SJCRH30 (cell line): ENCODE measurements at regions not wholly inside any gene's neighbourhood (a gene's known extent, or its start where the extent isn't known, plus 50 kb on each side); places are given as distances from the start of the nearest gene placed in this dataset.

ENCODE experiments used
- DNase-seq, 2 experiments: peaks; one replicate each; pipeline ENCODE4 v3.0.0-alpha.2; 2015 to 2020
- H3K27ac ChIP-seq: fragments of 250-450 bp; sonication (Bioruptor Pico); 2 replicates; pipeline ENCODE4 v1.5.1; 2020; ENCODE audit warnings: mild to moderate bottlenecking, moderate library complexity
- H3K27me3 ChIP-seq: fragments of 250-450 bp; sonication (Bioruptor Pico); 2 replicates; pipeline ENCODE4 v1.5.1; 2020; ENCODE audit warnings: mild to moderate bottlenecking, moderate library complexity
- H3K36me3 ChIP-seq: fragments of 250-450 bp; sonication (Bioruptor Pico); 2 replicates; pipeline ENCODE4 v1.5.1; 2020; ENCODE audit warnings: mild to moderate bottlenecking, moderate library complexity
- H3K4me1 ChIP-seq: fragments of 250-450 bp; sonication (Bioruptor Pico); 2 replicates; pipeline ENCODE4 v1.5.1; 2020; ENCODE audit warnings: mild to moderate bottlenecking, moderate library complexity
- H3K4me3 ChIP-seq: fragments of 250-450 bp; sonication (Bioruptor Pico); 2 replicates; pipeline ENCODE4 v1.5.1; 2020; ENCODE audit warnings: mild to moderate bottlenecking, moderate library complexity
- H3K9me3 ChIP-seq: fragments of 250-450 bp; sonication (Bioruptor Pico); replicated peaks from 2 replicates; pipeline ENCODE4 v1.5.1; 2020; ENCODE audit warnings: mild to moderate bottlenecking, moderate library complexity

DNA sequence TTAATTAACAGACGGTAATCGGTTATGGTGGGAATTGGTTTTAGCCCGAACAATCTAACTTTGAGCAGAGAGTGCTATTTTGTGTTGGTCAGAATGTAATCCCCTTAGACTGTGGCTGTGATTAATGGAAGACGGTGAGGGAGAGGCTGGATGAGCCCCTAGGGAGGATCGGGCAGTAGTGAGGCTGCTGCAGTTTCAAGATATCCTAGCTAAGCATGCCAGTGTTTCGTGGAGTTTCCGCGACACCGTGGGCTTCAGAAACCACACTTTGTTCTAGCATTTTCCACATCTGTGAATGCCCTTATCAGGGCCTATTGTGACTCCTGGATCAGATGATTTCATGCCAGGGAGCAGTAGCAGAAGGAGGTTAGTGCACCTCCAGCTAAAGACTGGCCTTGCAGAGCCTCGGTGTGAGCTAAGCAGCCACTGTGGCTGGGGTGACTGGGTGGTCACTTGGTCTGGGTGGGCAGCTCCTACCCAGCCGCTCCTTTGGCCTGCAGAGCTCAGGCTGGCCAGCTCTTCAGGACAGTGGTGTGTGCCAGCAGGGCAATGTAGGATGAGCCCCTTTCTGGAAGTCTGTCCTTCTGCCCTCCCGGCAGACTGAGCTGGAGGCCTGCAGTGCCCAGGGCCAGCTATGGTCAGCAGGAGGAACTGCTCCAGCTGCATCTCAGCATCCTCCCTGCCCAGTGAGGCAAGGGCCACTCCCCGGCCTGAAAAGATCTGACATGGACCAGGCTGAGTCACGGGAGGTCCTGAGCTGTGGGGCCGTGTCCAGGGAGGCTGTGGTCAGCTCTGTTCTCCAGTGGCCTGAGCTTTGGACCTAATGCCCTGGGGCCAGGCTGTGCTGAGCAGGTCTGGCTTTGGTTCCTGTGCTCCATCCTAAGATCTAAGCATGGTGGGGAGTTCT is 142.6 kb upstream of the GPC1 start:
- Histone ChIP-seq H3K4me3 (no peak overlapping the region), H3K27me3 (peaks cover 5% of the 10 kb centered on the region; the same call in 1 of the 2 replicates), H3K27ac (no peak overlapping the region), H3K36me3 (no peaks in the 10 kb centered on the region), H3K9me3 (no peaks in the 10 kb centered on the region), H3K4me1 (peaks cover 20% of the 10 kb centered on the region)
- no peak for DNase-seq

DNA sequence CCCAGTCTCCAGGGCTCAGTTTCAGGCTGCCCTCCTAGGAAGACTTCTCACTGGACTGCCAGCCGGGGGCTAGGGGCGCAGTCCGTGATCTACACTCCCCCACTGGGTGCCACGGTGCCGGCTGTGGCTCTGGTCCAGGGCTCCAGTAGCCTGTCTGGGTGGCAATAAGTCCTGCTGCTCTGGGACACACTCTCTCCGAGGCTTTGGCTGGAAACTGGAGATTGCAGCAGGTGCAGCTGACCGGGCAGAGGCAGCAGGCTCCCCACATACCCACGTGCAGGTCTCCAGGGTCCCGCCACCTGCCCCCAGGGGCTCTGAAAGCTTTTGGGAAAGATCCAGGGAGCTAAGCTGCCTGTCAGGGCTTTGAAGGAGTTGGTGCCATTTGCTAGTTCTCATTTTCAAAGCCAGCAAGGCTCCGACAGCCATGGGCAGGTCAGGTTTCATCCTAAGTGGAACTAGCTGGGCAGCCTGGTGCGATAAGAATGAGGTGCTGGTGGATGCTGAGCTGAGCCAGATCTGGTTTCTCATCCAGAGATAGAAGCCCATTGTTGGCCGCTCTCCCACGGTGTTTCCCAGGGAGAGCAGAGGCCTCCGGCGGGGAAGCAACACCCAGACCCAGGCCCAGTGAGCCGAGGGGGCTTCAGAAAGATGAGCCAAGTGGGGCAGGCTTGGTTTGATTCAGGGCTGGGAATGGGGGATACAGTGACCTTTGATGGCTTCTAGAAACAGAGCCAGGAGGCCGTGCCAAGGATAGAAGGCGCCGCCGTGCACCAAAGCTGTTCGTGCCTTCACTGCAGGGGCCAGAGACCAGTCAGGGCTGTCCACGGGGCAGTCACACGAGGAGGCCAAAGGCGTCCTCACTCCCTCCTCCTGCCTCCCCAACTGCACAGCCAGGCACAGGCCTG is 141.7 kb upstream of the GPC1 start:
- no peak overlapping the region for H3K4me3 ChIP-seq
- DNase-seq = peak; percentile 92 to 97
- peaks cover 5% of the 10 kb centered on the region; the same call in 1 of the 2 replicates for H3K27me3 ChIP-seq
- H3K36me3 ChIP-seq = no peaks in the 10 kb centered on the region
- no peak overlapping the region for H3K27ac ChIP-seq
- peaks cover 20% of the 10 kb centered on the region for H3K4me1 ChIP-seq
- no peaks in the 10 kb centered on the region for H3K9me3 ChIP-seq

DNA sequence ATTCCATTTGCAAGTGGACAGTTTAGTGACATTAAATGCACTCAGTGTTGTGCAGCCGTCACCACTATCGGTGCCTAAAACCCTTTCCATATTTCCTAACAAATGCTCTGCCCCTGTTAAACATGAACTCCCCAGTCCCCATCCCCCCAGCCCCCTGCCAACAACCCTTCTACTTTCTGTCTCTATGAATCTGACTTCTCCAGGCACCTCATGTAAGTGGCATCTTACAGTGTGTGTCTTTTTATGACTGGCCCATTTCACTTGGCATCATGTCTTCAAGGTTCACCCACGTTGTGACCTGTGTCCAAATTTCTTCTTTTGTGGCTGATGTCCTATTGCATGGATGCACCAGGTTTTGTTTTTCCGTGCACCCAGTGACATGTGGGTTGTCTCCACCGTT is 140.9 kb upstream of the GPC1 start:
- Histone ChIP-seq H3K36me3 (no peaks in the 10 kb centered on the region), H3K9me3 (no peaks in the 10 kb centered on the region), H3K27me3 (peaks cover 5% of the 10 kb centered on the region; the same call in 1 of the 2 replicates), H3K4me1 (peaks cover 22% of the 10 kb centered on the region), H3K27ac (no peak overlapping the region), H3K4me3 (no peak overlapping the region)
- no peak for DNase-seq

DNA sequence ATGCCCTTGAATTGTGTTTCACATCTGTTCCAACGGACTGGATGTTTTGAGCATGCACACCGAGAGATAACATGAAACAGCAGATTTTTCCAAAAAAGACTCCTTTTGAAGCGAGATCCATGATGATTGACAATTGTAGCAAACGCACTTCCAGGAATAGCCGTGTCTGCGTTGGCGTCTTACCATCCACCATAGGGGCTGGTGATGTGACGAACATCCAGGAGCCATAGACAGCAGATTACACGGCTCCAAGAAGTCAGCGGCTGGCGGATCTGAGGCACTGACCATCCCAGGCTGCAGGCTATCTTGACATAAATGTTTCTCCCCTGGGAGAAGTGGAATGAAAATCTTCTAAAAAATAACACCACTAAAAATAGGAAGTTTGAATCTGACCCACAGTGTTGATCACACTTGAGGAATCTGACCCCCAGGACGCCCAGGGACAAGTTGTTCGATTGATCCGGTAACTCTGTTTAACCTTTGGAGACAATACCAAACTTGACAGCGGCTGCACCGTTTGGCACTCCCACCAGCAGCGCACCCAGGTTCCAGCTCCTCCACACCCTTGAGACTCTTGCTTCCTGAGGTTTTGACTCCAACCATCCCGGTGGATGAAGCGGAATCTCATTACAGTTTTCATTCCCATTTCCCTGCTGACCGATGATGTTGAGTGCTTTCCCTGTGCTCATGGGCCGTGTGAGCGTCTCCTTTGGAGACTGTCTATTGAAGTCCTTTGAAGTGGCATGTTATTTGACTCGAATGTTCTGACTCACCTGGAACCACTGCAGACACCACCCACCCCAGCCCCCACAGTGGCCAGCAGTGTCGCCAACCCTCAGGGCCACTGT is 140.0 kb upstream of the GPC1 start:
- Histone ChIP-seq H3K4me3 (no peak overlapping the region), H3K36me3 (no peaks in the 10 kb centered on the region), H3K4me1 (peaks cover 29% of the 10 kb centered on the region), H3K9me3 (no peaks in the 10 kb centered on the region), H3K27me3 (peaks cover 5% of the 10 kb centered on the region; the same call in 1 of the 2 replicates), H3K27ac (no peak overlapping the region)
- no peak for DNase-seq

DNA sequence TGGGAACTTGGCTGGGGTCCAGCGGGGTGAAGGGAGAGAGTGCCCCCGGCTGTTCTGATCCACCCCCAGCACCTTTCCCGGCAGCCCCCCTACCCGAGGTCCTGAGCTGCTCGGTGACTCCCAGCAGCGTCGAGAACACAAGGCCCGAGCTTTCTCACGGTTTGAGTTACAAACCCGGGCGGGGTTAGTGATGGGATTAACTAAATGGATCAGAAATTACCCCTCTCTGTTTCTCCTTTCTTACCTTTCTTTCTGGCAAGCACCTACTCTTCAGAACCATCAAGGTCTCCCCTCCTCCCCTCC is 139.4 kb upstream of the GPC1 start:
- no peaks in the 10 kb centered on the region for H3K36me3 ChIP-seq
- peaks cover 35% of the 10 kb centered on the region for H3K4me1 ChIP-seq
- no peak for DNase-seq
- H3K4me3 ChIP-seq = no peak overlapping the region
- H3K27me3 ChIP-seq = peaks cover 1% of the 10 kb centered on the region; the same call in 1 of the 2 replicates
- no peaks in the 10 kb centered on the region for H3K9me3 ChIP-seq
- no peak overlapping the region for H3K27ac ChIP-seq

DNA sequence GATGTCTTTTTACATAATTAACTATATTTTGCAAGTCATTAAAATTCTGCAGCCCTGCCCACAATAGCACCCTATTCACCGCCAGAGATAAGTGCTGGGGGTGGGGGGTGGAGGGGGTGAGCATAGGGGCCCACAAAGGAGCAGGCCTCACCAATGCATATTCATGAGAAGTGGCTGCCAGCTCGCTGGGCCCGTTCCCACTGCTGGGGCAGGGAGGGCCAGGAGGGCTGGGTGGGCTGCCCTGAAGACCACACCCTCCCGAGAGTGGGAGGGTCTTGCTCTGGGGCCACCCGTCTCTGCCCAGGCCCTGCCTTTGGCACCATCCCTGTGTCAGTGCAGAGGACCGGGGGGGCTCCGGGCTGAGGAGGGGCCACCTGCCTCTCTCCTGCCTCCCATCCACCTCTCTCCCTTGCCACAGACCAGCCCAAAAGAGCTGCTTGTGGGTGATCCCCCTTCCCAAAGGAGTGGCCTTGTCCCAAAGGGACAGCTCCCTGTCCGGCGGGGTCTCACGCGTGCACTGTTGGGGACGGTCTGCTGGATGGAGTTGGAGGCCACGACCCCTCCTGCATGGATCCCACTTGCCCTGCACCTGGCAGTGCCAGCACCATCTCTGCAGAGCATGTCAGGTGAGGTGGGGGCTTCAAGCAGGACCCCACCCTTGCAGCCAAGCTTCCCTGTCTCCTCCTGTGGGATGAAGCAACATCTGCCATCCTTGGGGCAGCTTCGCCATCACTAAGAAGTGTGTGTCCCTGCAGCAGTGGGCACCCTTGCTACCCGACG is 138.8 kb upstream of the GPC1 start:
- H3K27ac ChIP-seq = no peak overlapping the region
- peaks cover 35% of the 10 kb centered on the region for H3K4me1 ChIP-seq
- DNase-seq = no peak

DNA sequence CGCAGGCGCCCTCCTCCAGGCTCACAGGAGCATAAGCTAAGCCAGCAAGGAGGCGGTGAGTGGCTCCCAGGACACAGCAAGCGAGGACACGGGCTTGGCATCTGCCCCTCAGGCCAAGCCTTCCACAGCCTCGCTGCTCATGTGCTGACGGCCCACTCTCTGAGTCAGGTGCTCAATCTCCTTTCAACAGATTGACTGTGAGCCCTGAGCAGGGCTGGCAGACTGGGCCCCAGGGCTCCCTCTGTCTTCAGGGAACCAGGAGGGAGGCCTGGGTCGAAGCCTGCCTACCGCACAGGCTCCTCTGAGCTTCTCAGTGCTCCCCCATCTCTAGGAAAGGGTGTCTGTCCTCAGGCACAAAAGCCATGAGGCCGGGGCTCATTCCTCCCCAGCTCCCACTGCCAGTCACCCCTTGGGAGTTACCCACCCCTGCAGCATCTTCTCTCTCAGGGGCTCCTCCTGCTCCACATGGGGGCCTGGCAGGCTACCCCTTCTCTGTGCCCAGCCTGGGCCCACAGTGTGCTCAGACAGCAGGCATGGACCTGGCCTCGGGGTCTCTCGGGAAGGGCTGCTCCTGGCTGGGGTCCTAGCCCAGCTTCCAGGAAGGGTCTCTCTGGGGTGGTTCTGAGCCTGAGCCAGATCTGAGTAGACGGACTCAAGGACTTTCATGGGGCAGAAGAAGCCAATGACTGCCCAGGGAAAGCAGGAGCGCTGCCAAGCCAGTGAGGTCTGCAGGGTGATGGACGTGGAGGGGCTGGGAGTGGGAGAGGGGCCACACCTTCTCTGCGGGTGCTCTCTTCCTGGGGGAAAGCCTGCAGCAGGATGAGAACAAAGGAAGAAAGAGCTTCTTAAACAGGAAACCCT is 138.0 kb upstream of the GPC1 start:
- DNase-seq = no peak
- Histone ChIP-seq H3K27me3 (no peaks in the 10 kb centered on the region), H3K27ac (no peak overlapping the region), H3K36me3 (no peaks in the 10 kb centered on the region), H3K9me3 (no peaks in the 10 kb centered on the region), H3K4me3 (no peak overlapping the region), H3K4me1 (peaks cover 32% of the 10 kb centered on the region)

More for the DNA sequence above, 138.8 kb upstream of the GPC1 start:
- Histone ChIP-seq H3K27me3 (no peaks in the 10 kb centered on the region), H3K4me3 (no peak overlapping the region), H3K9me3 (no peaks in the 10 kb centered on the region), H3K36me3 (no peaks in the 10 kb centered on the region)

DNA sequence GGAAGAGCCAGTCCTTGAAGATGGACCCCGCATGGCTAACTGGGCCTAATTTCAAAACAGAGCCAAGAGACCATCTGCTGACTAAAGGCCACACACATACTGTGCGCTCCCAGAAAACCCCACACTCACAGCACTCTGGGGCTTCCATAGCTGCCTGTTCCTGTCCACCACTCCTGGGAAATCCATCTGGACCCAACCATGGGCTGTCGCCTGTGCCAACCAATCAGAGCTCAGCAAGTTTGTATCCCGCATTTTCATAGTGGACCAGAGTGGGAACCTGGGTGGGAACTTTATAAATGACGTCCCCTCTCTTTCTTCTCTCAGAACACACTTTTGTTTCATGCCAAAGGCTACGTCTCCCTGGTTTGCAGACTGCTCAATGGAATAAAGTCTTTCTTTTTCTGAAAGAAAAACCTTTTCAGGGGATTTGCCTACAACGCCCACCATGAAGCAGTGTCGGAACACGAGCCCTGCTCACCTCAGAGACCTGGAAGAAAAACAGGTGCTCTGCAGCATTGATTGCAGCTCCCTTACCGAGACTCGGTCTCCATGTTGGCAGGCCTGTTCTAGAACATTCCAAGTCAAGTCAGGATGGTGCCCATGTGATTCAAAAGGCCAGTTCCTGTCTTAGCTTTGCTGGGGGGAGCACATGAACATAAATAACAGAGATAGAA is 137.2 kb upstream of the GPC1 start:
- H3K9me3 ChIP-seq = no peaks in the 10 kb centered on the region
- no peak overlapping the region for H3K27ac ChIP-seq
- H3K27me3 ChIP-seq = no peaks in the 10 kb centered on the region
- H3K4me3 ChIP-seq = no peak overlapping the region
- peaks cover 24% of the 10 kb centered on the region for H3K4me1 ChIP-seq
- H3K36me3 ChIP-seq = no peaks in the 10 kb centered on the region
- DNase-seq = no peak

DNA sequence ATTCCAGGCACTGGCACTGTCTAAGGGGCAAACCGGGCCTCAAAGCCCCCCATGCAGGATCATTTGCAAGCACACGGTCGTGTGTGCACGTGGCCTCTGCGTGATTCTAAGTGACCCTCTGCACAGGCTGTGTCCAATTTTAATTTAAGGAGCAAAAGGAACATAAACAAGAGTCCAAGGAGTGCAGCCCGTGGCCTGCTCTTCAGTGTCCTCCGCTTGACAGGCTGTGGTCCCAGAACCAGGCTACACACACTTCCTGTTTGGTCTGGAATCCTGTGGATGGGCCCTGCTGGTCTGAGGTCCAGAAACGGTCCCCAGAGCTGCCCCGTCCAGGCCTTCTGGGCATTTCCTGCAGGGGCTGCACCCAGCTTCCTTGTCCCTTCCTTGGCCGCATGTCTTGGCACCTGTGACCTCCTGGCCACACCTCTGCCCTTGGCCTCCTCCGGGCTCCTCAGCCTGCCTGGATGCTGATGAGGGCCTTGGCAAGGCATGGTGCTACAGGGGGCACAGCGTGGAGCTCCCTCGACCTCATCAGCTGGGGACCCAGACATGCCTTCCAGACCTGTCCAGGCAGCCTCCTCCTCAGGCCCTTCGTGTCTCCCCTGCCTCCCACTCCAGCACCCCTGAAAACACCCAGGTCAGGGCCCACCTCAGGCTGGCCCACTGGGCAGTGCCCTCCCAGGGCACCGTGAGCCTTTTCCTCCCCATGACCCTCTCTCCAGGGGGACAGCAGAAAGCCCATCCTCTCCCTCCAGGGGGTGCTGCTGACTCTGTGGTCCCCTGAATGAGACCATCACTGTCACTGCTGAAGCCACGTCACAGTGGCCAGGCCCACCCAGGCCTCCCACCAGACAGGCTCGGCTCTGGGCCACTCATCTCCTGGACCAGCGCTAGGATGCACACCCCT is 136.4 kb upstream of the GPC1 start:
- H3K4me1 ChIP-seq = peaks cover 18% of the 10 kb centered on the region
- DNase-seq = no peak

DNA sequence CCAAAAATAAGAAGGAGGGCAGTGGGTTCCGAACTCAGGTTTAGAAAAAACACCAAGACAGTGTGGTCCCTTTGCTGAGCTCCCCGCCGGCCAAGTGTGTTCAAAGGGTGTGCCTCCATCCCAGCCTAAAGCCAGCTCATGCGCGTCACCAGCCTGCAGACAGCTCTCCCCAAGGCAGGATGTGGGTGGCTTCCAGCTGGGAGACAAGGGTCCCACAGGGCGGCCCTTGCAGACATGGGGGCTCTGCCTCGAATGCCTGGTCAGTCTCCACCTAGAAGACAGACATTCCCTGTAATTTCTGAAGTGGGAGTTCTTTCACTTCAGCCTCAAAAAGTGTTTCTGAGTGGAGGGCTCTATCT is 135.8 kb upstream of the GPC1 start:
- H3K4me3 ChIP-seq = no peak overlapping the region
- no peaks in the 10 kb centered on the region for H3K9me3 ChIP-seq
- peaks cover 14% of the 10 kb centered on the region for H3K4me1 ChIP-seq
- no peaks in the 10 kb centered on the region for H3K27me3 ChIP-seq
- H3K27ac ChIP-seq = no peak overlapping the region; the same call in 1 of the 2 replicates
- DNase-seq = peak in 1 of 2 experiments; percentile 18
- H3K36me3 ChIP-seq = no peaks in the 10 kb centered on the region

More for the DNA sequence above, 136.4 kb upstream of the GPC1 start:
- Histone ChIP-seq H3K4me3 (no peak overlapping the region), H3K27ac (no peak overlapping the region), H3K27me3 (no peaks in the 10 kb centered on the region), H3K9me3 (no peaks in the 10 kb centered on the region), H3K36me3 (no peaks in the 10 kb centered on the region)

DNA sequence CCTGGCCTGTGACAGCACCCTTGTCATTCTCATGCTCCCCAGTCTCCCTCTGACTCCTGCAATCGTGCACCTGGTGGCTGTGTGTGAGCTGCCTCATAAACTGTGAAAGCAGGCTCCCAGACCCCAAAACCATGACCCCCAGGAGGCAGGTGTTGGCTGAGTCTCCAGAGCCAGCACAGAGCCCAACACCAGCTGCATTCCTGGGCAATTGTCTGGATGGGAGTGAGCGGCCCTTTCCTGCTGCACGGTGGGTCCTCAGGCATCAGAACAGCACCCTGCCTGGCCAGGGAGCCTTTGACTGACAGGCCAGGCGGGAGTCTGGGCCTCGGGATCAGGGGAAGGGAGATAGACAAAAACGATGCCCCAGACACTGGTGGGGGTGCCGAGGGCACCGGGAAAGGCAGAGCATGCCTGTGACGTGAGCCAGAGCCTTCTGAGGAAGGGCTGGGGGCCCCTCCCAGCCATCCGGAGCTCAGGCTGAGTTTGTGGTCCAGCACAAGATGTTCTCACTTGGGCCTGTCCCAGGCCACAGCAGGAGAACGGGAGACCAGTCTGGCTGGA is 135.1 kb upstream of the GPC1 start:
- H3K27ac ChIP-seq = peak overlapping the region; percentile 1; the same call in 1 of the 2 replicates
- H3K9me3 ChIP-seq = no peaks in the 10 kb centered on the region
- no peaks in the 10 kb centered on the region for H3K27me3 ChIP-seq
- peak; percentile 43 to 51 for DNase-seq
- H3K36me3 ChIP-seq = no peaks in the 10 kb centered on the region
- peaks cover 14% of the 10 kb centered on the region for H3K4me1 ChIP-seq
- no peak overlapping the region for H3K4me3 ChIP-seq

DNA sequence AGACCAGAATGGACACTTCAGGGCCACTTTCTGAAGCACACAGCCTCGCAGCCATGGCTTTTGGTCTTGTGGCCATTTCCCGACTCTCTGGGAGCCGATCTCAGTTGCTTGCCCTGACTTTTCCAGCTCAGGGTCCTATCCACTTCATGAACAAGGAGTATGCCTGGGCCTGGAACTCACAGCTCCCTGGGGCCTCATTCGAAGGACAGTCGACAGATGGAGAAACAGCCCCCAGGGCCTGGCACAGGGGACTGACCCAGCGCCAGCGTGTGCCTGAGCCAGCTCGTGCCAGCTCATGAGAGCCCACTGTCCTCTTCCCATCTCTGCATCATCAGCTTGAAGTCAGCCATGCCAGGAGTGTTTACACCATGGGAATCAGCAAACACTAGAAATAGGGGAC is 134.6 kb upstream of the GPC1 start:
- no peak for DNase-seq
- Histone ChIP-seq H3K27me3 (no peaks in the 10 kb centered on the region), H3K9me3 (no peaks in the 10 kb centered on the region), H3K4me1 (peaks cover 14% of the 10 kb centered on the region), H3K36me3 (no peaks in the 10 kb centered on the region), H3K27ac (peak overlapping the region; percentile 1; the same call in 1 of the 2 replicates), H3K4me3 (no peak overlapping the region)
